ENCODE measurements at regions not wholly inside any gene's neighbourhood (a gene's known extent, or its start where the extent isn't known, plus 50 kb on each side); places are given as distances from the start of the nearest gene placed in this dataset.

DNA sequence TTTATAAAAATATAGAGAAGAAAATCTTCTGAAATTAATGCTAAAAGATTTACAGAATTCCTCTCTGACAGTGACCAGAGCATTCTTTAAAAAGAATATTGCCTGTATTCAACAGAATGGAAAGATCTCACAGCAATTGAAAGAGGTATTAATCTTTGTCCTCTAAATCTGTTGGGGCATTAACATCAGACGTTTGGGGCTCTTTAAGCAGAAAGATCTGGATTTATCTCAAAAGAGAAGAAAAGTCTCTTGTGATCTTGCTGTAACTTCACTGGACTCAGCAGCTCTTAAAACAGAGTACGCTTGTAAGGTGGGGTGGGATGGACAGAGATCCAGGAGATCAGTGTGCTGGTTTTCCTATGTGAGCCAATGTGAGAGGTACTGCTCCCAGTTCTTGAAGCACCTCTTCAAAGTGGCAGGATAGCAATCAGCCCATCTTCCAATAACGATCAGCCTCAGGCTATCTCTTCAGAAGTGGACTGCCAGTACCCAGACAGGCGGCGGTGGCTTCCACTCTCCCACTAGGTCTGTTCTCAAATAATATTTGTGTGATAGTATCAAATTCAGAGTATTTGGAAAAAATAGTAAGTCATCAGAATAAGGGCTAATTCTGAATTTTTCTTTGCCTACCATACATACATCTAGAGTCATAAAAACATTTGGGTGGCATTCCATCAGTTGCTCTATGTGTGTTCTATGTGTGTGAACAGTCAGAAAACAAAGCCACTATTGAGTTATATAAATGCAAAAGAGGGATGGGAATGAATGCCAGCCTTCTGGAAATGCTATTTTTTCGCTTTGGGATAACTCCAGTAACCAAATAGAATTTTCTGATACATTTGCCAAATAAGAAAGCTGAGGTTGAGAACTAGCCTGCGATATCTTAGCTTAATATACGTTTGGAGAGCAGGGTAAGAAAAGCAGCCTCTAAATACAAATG lies 237.4 kb upstream of the RGS6 start:
- H2AFZ ChIP-seq = no peak overlapping the region
- H3K27me3 Mint-ChIP-seq (ENCODE audit: insufficient read depth, low read depth, poor library complexity) = peaks cover 2% of the 10 kb centered on the region
- 0 out of 2 replicates have a peak, but pooled peaks cover 4% of the 10 kb centered on the region for H4K20me1 ChIP-seq (replicated peaks; ENCODE audit: insufficient read depth)
- no peak overlapping the region for H3K4me3 Mint-ChIP-seq
- no peaks in the 10 kb centered on the region for H3F3A ChIP-seq (replicated peaks; ENCODE audit: low read depth)
- no peaks in the 10 kb centered on the region for H3K27me3 ChIP-seq (ENCODE audit: insufficient read depth)
- H3K4me1 ChIP-seq (ENCODE audit: insufficient read depth) = 0 out of 2 replicates have a peak, but pooled peaks cover 7% of the 10 kb centered on the region
- TF ChIP-seq, protein P1, sequence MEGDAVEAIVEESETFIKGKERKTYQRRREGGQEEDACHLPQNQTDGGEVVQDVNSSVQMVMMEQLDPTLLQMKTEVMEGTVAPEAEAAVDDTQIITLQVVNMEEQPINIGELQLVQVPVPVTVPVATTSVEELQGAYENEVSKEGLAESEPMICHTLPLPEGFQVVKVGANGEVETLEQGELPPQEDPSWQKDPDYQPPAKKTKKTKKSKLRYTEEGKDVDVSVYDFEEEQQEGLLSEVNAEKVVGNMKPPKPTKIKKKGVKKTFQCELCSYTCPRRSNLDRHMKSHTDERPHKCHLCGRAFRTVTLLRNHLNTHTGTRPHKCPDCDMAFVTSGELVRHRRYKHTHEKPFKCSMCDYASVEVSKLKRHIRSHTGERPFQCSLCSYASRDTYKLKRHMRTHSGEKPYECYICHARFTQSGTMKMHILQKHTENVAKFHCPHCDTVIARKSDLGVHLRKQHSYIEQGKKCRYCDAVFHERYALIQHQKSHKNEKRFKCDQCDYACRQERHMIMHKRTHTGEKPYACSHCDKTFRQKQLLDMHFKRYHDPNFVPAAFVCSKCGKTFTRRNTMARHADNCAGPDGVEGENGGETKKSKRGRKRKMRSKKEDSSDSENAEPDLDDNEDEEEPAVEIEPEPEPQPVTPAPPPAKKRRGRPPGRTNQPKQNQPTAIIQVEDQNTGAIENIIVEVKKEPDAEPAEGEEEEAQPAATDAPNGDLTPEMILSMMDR (conservative IDR thresholded peaks at IDR 0.05; ENCODE audit: low read depth in 2 of 2) = no peak
- TF ChIP-seq EZH2 (IDR thresholded peaks at IDR 0.05; ENCODE audit: low read depth, unreplicated experiment) (no peak), JUNB (IDR thresholded peaks at IDR 0.05; ENCODE audit: unreplicated experiment) (no peak), ETS1 (IDR thresholded peaks at IDR 0.05) (no peak), POLR2AphosphoS5 (IDR thresholded peaks at IDR 0.05; ENCODE audit: low read depth) (no peak), NANOG (IDR thresholded peaks at IDR 0.05; ENCODE audit: borderline replicate concordance) (no peak), ZNF462 (CRISPR knock-in tag; IDR thresholded peaks at IDR 0.05) (no peak), ZNF331 (CRISPR knock-in tag; IDR thresholded peaks at IDR 0.05; ENCODE audit: low read depth) (no peak)
- TF ChIP-seq, protein P2, sequence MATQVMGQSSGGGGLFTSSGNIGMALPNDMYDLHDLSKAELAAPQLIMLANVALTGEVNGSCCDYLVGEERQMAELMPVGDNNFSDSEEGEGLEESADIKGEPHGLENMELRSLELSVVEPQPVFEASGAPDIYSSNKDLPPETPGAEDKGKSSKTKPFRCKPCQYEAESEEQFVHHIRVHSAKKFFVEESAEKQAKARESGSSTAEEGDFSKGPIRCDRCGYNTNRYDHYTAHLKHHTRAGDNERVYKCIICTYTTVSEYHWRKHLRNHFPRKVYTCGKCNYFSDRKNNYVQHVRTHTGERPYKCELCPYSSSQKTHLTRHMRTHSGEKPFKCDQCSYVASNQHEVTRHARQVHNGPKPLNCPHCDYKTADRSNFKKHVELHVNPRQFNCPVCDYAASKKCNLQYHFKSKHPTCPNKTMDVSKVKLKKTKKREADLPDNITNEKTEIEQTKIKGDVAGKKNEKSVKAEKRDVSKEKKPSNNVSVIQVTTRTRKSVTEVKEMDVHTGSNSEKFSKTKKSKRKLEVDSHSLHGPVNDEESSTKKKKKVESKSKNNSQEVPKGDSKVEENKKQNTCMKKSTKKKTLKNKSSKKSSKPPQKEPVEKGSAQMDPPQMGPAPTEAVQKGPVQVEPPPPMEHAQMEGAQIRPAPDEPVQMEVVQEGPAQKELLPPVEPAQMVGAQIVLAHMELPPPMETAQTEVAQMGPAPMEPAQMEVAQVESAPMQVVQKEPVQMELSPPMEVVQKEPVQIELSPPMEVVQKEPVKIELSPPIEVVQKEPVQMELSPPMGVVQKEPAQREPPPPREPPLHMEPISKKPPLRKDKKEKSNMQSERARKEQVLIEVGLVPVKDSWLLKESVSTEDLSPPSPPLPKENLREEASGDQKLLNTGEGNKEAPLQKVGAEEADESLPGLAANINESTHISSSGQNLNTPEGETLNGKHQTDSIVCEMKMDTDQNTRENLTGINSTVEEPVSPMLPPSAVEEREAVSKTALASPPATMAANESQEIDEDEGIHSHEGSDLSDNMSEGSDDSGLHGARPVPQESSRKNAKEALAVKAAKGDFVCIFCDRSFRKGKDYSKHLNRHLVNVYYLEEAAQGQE (IDR thresholded peaks at IDR 0.05; ENCODE audit: unreplicated experiment) = no peak
- peaks cover 17% of the 10 kb centered on the region; the same call in 2 of the 3 replicates for H3K36me3 Mint-ChIP-seq (ENCODE audit: low read depth)
- no peaks in the 10 kb centered on the region for H3K36me3 ChIP-seq (ENCODE audit: insufficient read depth)
- DNase-seq (ENCODE audit: low spot score) = no peak
- H3K4me1 Mint-ChIP-seq = peaks cover 8% of the 10 kb centered on the region; the same call in 2 of the 3 replicates
- 0 out of 2 replicates have a peak overlapping the region, but pooled peaks have one; percentile 5 for H3K27ac Mint-ChIP-seq
- H3K27ac ChIP-seq (ENCODE audit: low read depth) = no peak overlapping the region
- H3K4me2 ChIP-seq = no peak overlapping the region
- H3K9me3 Mint-ChIP-seq = no peaks in the 10 kb centered on the region
- H3K79me2 ChIP-seq (replicated peaks; ENCODE audit: insufficient read depth) = no peaks in the 10 kb centered on the region
- no peak for ATAC-seq
- no peaks in the 10 kb centered on the region for H3K9me2 ChIP-seq (ENCODE audit: insufficient read depth)
- no peak overlapping the region for H3K4me3 ChIP-seq

Data from GM23338 (cell line).